Ovary (tissue), 3 donors: ENCODE measurements at regions not wholly inside any gene's neighbourhood (a gene's known extent, or its start where the extent isn't known, plus 50 kb on each side); places are given as distances from the start of the nearest gene placed in this dataset.

Experiments
- CTCF ChIP-seq, 3 donors: fragments of 450-650 bp in 2 of 3; fragments of 200-600 bp in 1 of 3; IDR thresholded peaks; one replicate each; pipeline versions ENCODE4 v1.5.1 to v1.8.0; 2016 to 2022; ENCODE audit warnings: antibody characterized with exemption in 3 of 3, mild to moderate bottlenecking in 1 of 3
- POLR2A ChIP-seq: fragments of 450-650 bp; IDR thresholded peaks from one replicate; pipeline ENCODE4 v1.6.1; 2017; ENCODE audit warnings: antibody characterized with exemption, mild to moderate bottlenecking, moderate library complexity
- donor health status: DM: no; HTN: no; CAD: no.

- TF ChIP-seq POLR2A (no peak), CTCF (IDR thresholded peaks at IDR 0.05) (no peak)
Observed at GRCh38 chr6:147841547-147842148, 333.2 kb downstream of the SAMD5 start.
